ENCODE measurements at regions not wholly inside any gene's neighbourhood (a gene's known extent, or its start where the extent isn't known, plus 50 kb on each side); places are given as distances from the start of the nearest gene placed in this dataset.

DNA sequence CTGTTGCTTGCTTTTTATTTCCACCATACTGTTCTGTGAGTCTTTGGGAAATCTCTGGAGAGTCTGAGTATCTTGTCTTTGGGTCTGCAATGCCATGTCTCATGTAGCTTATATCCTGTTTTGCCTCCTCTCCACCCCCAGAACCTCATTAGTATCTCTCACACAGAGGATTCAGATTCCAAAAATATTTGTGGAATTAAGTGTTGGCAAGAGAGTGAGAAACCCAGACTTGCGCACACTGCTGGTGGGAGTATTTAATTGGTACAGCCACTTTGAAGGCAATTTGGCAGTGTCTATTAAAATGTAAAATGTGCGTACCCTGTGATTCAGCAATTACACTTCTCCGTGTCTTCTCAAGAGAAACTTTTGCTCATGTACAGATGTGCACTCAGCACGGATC lies 68.6 kb downstream of the ZNF621 start:
- no peak for DNase-seq

DNA sequence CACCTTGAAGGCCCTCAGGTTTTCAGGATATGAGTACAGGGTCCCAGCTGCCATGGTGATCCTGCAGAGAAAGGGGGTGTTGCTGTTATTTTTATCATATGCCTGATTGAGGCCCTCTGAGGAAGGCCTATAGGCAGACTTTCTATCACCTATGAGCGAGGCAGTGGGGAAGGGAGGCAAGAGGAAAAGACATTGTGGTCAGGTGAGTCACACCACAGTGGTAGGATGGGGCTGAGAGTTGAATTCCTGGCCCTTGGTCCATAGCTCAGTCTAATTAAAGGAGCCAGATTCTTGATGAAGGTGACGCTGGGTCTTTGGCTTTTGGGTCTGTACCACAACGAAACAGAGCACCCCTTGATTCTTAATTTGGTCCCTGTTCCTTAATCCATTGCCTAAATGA lies 72.7 kb downstream of the ZNF621 start:
- no peak for DNase-seq

- no peak for DNase-seq
These were observed 73.6 kb downstream of the ZNF621 start for GRCh38 chr3:40598338-40598737.

- DNase-seq: no peak
These were observed 74.2 kb downstream of the ZNF621 start for GRCh38 chr3:40598962-40599361.

DNA sequence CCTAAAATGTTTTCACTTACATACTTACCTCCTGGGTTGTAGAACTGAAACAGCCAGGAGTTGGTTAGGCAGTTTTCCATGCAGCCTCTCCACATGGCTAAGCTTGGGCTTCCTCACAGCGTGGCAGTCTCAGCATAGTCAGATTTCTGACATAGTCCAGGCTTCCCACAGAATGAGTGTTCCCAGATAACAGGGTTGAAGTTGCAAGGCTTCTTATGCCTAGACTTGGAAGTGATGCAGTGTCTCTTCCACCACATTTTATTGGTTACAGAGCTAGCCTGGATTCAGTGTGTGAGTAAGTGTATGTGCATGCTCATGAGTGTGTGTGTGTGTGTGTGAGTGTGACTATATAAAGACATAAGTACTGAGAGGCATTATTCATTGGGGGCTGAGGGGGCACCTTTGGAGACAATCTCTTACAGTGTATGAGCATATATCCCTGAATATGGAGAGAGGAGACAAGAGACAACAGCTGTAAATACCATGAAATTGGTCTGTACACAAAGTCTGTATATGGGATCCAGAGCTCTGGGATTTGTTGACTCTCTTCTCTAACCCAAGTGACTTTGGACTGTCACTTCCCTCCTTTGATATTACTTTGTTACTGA lies 78.1 kb downstream of the ZNF621 start:
- DNase-seq: no peak

- no peak for DNase-seq
These were observed 81.2 kb downstream of the ZNF621 start for GRCh38 chr3:40605960-40606359.

GRCh38 chr3:40608091-40608490 lies 83.3 kb downstream of the ZNF621 start:
- DNase-seq: no peak

DNA sequence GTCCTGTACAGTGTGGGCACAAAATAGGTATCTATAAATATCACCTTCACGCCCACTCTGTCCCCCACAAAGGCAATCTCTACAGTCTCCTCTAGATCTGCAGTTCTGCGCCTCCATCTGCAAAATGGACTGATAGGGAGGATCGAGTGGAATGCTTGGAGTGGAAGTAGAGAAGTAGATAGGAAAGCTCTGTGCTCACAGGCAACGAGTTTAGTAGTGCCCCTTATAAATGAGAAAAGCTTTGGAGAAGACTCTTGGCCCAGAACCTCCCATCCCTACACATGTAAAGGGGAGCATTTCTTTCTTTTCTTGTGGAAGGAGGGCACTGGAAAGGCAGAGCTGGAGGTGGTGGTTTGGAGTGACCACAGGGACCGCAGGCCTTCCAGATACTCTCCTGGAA lies 88.5 kb downstream of the ZNF621 start:
- no peak for DNase-seq

DNA sequence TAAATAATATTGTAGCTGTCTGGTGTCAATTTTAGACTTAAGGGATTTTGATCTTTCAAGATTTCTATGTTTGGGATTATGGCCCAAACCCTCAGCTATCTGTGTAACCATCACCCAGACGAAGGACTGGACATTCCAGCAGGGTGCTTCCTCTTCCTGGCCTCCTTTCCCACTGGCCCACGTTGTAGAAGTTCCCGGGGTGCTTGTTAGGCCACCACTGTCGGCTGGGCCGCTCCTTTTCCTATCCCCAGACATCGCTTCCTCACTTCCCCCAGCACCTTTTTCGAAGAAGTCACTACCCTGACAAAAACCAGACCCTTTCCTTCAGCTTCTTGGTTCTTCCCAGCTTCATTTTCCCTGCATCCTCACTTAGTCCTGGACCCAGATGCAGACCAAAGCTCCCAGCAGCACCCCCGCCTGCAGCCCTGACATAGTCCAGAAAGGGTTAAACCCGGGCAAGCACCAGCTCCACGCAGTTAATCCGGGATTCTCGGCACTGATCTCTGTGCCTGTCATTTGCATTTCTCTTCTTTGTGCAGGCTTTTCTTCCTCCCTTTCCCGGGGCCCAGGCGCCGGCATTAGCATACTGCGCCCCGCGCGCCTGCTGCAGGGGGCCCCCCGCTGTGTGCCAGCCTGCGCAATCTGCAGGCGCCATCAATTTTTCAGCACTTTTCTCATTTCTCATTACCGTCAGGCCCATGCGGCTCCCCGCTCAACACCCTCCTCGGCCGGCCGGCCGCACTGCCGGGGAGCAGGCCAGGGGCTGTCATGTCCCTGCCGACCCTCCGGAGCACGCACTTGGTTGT lies 90.6 kb downstream of the ZNF621 start:
- peak; percentile 7 to 62 for DNase-seq

DNA sequence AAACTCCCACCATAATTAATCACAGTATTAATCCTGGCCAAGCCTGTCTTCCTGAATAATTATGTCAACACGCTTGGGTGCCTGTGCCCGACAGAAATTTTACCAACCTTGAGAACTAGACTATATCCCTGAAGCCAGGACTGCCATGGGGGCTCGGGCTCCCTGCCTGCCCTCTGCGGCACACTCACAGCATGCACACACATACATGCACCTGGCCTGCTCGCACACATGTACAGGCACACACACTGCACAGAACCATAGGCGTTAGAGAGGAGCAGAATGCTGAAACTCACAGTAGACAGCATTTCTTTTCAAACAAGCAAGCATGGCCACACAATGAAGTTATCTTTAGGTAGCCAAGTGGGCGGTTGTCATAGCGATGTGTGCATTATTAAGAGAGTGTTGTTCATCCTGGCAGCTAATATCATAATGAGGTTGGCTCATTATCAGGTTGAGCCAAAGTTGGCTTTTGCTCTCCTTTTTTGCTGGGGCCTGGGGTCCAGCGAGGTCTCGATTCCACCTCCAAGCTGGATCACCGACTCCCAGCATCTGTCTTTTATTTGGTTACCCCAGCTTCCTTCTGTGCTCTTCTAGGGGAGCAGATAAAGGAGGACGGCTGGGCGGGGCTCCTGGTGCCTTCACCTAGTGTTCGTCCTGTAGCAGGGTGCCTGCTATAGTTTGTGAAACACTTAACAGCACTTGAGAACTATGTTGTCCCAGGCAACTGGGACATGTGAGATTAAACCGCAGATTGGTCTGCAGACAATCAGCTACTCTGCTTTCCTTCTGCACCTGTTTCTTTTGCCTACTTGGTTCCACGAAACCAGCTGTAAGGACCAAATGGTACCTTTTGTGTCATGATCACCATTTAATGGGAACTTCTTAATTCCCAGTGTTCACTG lies 91.4 kb downstream of the ZNF621 start:
- peak in 1 of 2 experiments; percentile 49 for DNase-seq

GRCh38 chr3:40617084-40617483 lies 92.3 kb downstream of the ZNF621 start:
- DNase-seq: no peak

DNA sequence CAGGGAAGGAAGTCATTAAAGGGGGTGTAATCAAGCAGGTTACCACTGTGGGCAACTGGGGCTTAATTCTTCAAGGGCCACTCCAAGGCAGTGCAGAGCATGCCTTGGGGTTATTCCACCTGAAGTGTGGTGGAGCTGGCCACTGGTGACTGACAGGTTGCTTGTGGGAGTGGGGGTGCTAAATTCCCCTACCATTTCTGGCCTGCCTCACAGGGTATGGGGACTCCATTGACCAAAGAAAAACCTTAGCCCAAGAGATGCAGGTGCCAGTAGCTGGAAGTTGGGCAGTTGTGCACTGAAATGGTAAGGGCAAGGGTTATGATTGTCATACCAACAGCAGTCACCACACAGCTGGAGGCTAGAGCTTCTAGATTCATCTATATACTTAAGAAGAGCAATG lies 93.4 kb downstream of the ZNF621 start:
- DNase-seq: no peak

DNA sequence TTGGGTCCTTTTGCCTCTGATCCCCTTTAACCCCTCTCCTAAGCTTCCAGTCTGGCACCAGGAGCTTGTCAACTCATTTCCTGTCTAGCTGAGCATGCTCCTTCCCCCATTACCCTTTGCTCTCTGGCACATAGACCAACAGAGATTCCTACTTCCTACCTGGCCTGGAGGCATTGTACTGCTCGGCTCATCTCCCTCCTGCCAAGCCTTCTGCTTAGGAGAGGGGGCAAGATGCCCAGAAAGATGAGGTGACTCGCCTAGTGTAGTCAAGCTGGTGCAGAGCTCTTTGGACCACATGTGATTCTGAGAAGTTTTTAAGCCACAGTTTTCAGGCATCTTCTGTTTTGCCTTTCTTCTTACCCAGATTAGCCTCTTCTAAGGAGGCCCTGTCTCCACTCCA lies 95.4 kb downstream of the ZNF621 start:
- DNase-seq: no peak

GRCh38 chr3:40621252-40621651 lies 96.5 kb downstream of the ZNF621 start:
- DNase-seq: no peak

DNA sequence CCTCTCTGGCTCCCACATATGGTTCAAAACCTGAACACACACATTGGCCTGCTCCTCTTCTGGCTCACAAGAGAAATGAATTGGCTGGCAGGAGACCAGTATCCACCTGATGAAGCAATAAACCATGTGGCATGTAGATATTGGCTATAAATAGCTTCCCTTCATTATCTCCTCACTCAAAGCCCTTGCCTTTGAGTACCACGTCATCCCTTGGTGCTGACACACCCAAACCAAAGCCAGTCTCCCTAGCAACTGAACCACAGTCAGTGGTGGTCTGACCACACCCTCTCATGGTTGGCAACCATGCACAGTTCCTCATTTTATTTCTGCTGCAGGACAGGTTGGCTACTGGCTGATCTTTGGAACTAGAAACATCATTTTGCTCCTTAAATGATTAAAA lies 98.8 kb downstream of the ZNF621 start:
- peak in 1 of 2 experiments; percentile 5 for DNase-seq

GRCh38 chr3:40624189-40624769 lies 99.5 kb downstream of the ZNF621 start:
- DNase-seq: no peak

- no peak for DNase-seq
These were observed 102.3 kb downstream of the ZNF621 start for GRCh38 chr3:40627095-40627494.

DNA sequence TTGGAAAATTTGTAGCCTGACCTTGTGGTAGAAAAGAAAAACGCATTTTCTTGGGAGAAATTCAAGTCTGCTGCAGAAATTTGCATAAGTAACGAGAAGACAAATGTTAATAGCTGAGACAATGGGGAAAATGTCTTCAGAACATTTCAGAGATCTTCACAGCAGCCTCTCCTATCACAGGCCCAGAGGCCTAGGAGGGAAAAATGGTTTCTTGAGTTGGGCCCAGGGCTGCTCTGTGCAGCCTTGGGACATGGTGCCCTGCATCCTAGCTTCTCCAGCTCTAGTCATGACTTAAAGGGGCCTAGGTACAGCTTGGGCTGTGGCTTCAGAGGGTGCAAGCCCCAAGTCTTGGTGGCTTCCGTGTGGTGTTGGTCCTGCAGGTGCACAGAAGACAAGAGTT lies 104.2 kb downstream of the ZNF621 start:
- no peak for DNase-seq

DNA sequence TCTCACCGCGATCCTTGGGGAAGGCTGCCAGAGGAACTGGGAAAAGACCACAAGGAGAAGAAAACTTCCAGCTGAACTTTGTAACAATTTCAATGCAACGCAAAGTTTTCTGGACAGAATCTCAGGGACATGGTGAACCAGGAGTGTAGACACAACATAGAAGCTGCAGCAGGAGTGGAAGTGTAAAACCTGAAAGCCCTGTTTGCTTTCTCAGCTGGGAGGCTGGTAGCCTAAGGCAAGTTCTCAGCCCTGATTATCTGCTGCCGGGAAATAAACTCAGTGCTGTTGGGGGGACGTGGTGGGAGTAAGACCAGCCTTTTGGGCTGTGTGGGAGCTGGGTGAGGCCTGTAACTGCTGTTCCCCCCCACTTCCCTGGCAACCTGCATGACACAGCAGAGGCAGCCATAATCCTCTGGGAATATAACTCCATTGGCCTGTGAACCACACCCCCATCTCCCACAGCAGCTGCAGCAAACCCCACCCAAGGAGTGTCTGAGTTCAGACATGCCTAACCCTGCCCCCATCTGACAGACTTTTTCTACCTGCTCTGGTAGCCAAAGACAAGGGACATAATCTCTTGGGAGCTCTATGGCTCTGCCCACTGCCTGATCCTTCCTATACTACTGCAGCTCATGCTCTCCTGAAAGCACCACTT lies 106.7 kb downstream of the ZNF621 start:
- DNase-seq: peak in 1 of 2 experiments; percentile 23

DNA sequence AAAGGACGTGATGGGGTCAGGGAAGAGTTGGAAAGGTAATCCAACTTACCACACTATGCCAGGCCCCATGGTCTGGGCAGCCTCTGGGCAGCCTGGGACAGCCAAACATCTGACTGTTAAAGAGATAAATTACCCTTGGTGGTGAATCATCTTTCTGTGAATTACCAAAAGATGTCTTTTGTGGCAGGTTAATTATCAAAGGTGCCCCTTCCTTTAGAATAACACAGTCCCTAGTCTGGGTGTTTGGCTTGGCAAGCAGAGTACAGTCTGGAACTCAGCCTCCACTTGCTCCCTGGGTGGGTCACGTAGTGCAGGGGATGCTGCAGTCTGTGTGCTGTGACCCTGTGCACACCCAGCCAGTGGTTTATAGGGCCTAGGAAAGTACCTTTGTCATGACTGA lies 113.1 kb downstream of the ZNF621 start:
- no peak for DNase-seq

DNA sequence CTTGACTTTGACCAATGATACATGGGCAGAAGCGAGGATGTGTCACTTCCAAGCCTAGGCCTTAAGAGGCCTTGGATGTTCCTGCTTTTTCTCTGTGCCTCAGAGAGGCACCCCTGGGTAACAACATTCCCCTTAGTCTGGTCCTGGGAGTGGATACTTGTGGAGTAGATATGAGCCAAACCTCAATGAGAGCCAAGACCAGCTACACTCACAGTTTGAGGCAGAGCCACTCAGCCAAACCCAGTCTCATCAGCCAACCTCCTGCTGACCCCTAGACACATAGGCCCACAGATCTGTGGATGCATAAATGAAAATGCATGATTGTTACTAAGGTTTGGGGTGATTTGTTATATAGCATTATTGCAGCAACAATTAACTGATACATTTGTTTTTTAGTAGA lies 114.2 kb downstream of the ZNF621 start:
- DNase-seq: no peak

DNA sequence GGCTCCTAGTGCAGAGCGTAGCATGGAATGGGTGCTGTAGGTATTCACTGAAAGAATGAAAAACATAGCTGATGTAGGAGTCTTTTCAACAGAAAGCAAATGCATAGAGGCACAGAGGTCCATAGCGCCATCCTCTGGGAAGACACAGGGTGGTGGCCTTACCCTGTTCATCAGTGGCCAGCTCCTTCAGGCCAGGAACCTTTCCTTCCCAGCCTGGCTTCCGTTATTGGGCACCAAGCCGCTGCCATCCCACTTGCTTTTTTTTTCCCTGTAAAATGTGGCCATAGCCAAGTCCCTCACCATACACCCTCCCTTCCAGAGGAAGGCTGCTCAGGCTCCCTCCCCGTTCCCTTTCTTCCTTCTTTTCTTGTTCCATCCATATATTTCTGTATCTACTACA lies 118.1 kb downstream of the ZNF621 start:
- no peak for DNase-seq

- DNase-seq: no peak
These were observed 121.1 kb downstream of the ZNF621 start for GRCh38 chr3:40645883-40646282.

Data from NCI-H526 (cell line).